ENCODE measurements at regions not wholly inside any gene's neighbourhood (a gene's known extent, or its start where the extent isn't known, plus 50 kb on each side); places are given as distances from the start of the nearest gene placed in this dataset.

GRCh38 chr4:8732681-8733243, 138.9 kb downstream of the HMX1 start:
- Histone ChIP-seq H3K4me2 (replicated peaks; ENCODE audit: extremely low read depth, low read length, poor library complexity, severe bottlenecking) (no peak overlapping the region), H2AFZ (ENCODE audit: insufficient read depth, low read depth, low read length, poor library complexity, severe bottlenecking) (no peak overlapping the region), H3K27me3 (ENCODE audit: control insufficient read depth in 2 of 2, insufficient read depth in 2 of 2, low read length in 2 of 2) (no peaks in the 10 kb centered on the region), H3K4me1 (ENCODE audit: control insufficient read depth in 1 of 2, insufficient read depth in 2 of 2, low read length in 2 of 2) (no peaks in the 10 kb centered on the region), H3K36me3 (replicated peaks in 1 of 2; ENCODE audit: control insufficient read depth in 1 of 2, insufficient read depth in 2 of 2, low read length in 2 of 2) (no peaks in the 10 kb centered on the region), H3K79me2 (ENCODE audit: insufficient read depth, low read length) (no peaks in the 10 kb centered on the region), H4K20me1 (ENCODE audit: insufficient read depth, low read length) (no peaks in the 10 kb centered on the region), H3K27ac (ENCODE audit: low read depth in 1 of 2, low read length in 2 of 2) (no peak overlapping the region), H3K9ac (ENCODE audit: insufficient read depth, low read length, poor library complexity, severe bottlenecking) (no peak overlapping the region), H3K4me3 (replicated peaks in 1 of 3; ENCODE audit: low read depth in 2 of 3, low read length in 3 of 3) (no peak overlapping the region), H3K9me3 (replicated peaks in 1 of 2; ENCODE audit: control insufficient read depth in 1 of 2, insufficient read depth in 1 of 2, low read length in 2 of 2) (peaks cover 0 to 5% of the 10 kb centered on the region in 2 donors)
- Mint-ChIP-seq H3K4me1 (peaks cover 1% of the 10 kb centered on the region), H3K4me3 (no peak overlapping the region), H3K36me3 (no peaks in the 10 kb centered on the region), H3K27ac (no peak overlapping the region), H3K9me3 (peaks cover 0 to 11% (median 6%) of the 10 kb centered on the region in 7 donors), H3K27me3 (ENCODE audit: low read depth in 3 of 3) (peaks cover 4 to 6% (median 5%) of the 10 kb centered on the region in 3 donors)
- intact Hi-C loops (cut with micrococcal nuclease): no loop called here
- no peak for DNase-seq
- no peak for TF ChIP-seq CTCF (IDR thresholded peaks at IDR 0.05)
- WGBS (ENCODE audit: insufficient coverage): 95% methylated on average over 3 of the region's 5 CpGs

- Histone ChIP-seq H3K4me3 (replicated peaks in 1 of 3; ENCODE audit: low read depth in 2 of 3, low read length in 3 of 3) (no peak overlapping the region), H4K20me1 (ENCODE audit: insufficient read depth, low read length) (no peaks in the 10 kb centered on the region), H3K79me2 (ENCODE audit: insufficient read depth, low read length) (no peaks in the 10 kb centered on the region), H3K4me2 (replicated peaks; ENCODE audit: extremely low read depth, low read length, poor library complexity, severe bottlenecking) (no peak overlapping the region), H3K4me1 (ENCODE audit: control insufficient read depth in 1 of 2, insufficient read depth in 2 of 2, low read length in 2 of 2) (no peaks in the 10 kb centered on the region), H3K36me3 (replicated peaks in 1 of 2; ENCODE audit: control insufficient read depth in 1 of 2, insufficient read depth in 2 of 2, low read length in 2 of 2) (no peaks in the 10 kb centered on the region), H2AFZ (ENCODE audit: insufficient read depth, low read depth, low read length, poor library complexity, severe bottlenecking) (no peak overlapping the region), H3K27ac (ENCODE audit: low read depth in 1 of 2, low read length in 2 of 2) (no peak overlapping the region), H3K9me3 (replicated peaks in 1 of 2; ENCODE audit: control insufficient read depth in 1 of 2, insufficient read depth in 1 of 2, low read length in 2 of 2) (peaks cover 0 to 5% of the 10 kb centered on the region in 2 donors), H3K27me3 (ENCODE audit: control insufficient read depth in 2 of 2, insufficient read depth in 2 of 2, low read length in 2 of 2) (no peaks in the 10 kb centered on the region), H3K9ac (ENCODE audit: insufficient read depth, low read length, poor library complexity, severe bottlenecking) (no peak overlapping the region)
- Mint-ChIP-seq H3K36me3 (no peaks in the 10 kb centered on the region), H3K4me1 (peaks cover 2% of the 10 kb centered on the region), H3K27me3 (ENCODE audit: low read depth in 3 of 3) (peaks cover 4 to 5% (median 4%) of the 10 kb centered on the region in 3 donors), H3K27ac (no peak overlapping the region), H3K4me3 (no peak overlapping the region), H3K9me3 (peaks cover 0 to 11% (median 6%) of the 10 kb centered on the region in 7 donors)
- TF ChIP-seq CTCF (IDR thresholded peaks at IDR 0.05): no peak
- no peak for DNase-seq
- intact Hi-C loops (cut with micrococcal nuclease): no loop called here
- WGBS (ENCODE audit: insufficient coverage): 93% methylated on average over 9 of the region's 10 CpGs
These were observed 139.5 kb downstream of the CPZ start for GRCh38 chr4:8732092-8732491.
